ENCODE measurements at regions not wholly inside any gene's neighbourhood (a gene's known extent, or its start where the extent isn't known, plus 50 kb on each side); places are given as distances from the start of the nearest gene placed in this dataset.
"Not testable (repeated sequence)": the region's sequence is repeated elsewhere in the genome, so short reads cannot be mapped to it uniquely, and the experiment has no call there.

- H3K4me1 ChIP-seq (ENCODE audit: insufficient read depth, low read length), result no peaks in the 10 kb centered on the region
- no peaks in the 10 kb centered on the region for H3K9me3 ChIP-seq (ENCODE audit: insufficient read depth, low read depth, low read length)
- H3K27ac ChIP-seq (ENCODE audit: low read length), result no peak overlapping the region
- no peak overlapping the region for H3K4me3 ChIP-seq (ENCODE audit: low read length)
- no peaks in the 10 kb centered on the region for H3K36me3 ChIP-seq (ENCODE audit: insufficient read depth, low read depth, low read length)
- no peaks in the 10 kb centered on the region for H3K27me3 ChIP-seq (ENCODE audit: insufficient read depth, low read length)
- no peak overlapping the region for H3K9ac ChIP-seq (ENCODE audit: low read depth, low read length)
Observed at GRCh38 chr4:170202721-170203120, 113.0 kb upstream of the AADAT start.

- no peaks in the 10 kb centered on the region for H3K9me3 ChIP-seq (ENCODE audit: insufficient read depth, low read depth, low read length)
- H3K4me3 ChIP-seq (ENCODE audit: low read length), result no peak overlapping the region
- H3K27me3 ChIP-seq (ENCODE audit: insufficient read depth, low read length), result no peaks in the 10 kb centered on the region
- no peaks in the 10 kb centered on the region for H3K36me3 ChIP-seq (ENCODE audit: insufficient read depth, low read depth, low read length)
- H3K4me1 ChIP-seq (ENCODE audit: insufficient read depth, low read length), result no peaks in the 10 kb centered on the region
- H3K9ac ChIP-seq (ENCODE audit: low read depth, low read length), result no peak overlapping the region
- no peak overlapping the region for H3K27ac ChIP-seq (ENCODE audit: low read length)
Observed at GRCh38 chr4:170198747-170199146, 109.0 kb upstream of the AADAT start.

- H3K4me3 ChIP-seq (ENCODE audit: low read length); H3K9ac ChIP-seq (ENCODE audit: low read depth, low read length); H3K4me1 ChIP-seq (ENCODE audit: insufficient read depth, low read length); H3K36me3 ChIP-seq (ENCODE audit: insufficient read depth, low read depth, low read length); H3K9me3 ChIP-seq (ENCODE audit: insufficient read depth, low read depth, low read length); H3K27ac ChIP-seq (ENCODE audit: low read length); H3K27me3 ChIP-seq (ENCODE audit: insufficient read depth, low read length): not testable (repeated sequence)
Observed at GRCh38 chr4:170194794-170195193, 105.0 kb upstream of the AADAT start.

- Histone ChIP-seq H3K9me3 (ENCODE audit: insufficient read depth, low read depth, low read length) (no peaks in the 10 kb centered on the region), H3K4me3 (ENCODE audit: low read length) (no peak overlapping the region)
Observed at GRCh38 chr4:170193496-170193895, 103.7 kb upstream of the AADAT start.

GRCh38 chr4:170190265-170190664, 100.5 kb upstream of the AADAT start:
- no peaks in the 10 kb centered on the region for H3K9me3 ChIP-seq (ENCODE audit: insufficient read depth, low read depth, low read length)
- no peaks in the 10 kb centered on the region for H3K27me3 ChIP-seq (ENCODE audit: insufficient read depth, low read length)
- H3K27ac ChIP-seq (ENCODE audit: low read length), result no peak overlapping the region
- peaks cover 22% of the 10 kb centered on the region; the same call in 1 of the 2 replicates for H3K4me1 ChIP-seq (ENCODE audit: insufficient read depth, low read length)
- no peak overlapping the region for H3K4me3 ChIP-seq (ENCODE audit: low read length)
- H3K36me3 ChIP-seq (ENCODE audit: insufficient read depth, low read depth, low read length), result no peaks in the 10 kb centered on the region
- H3K9ac ChIP-seq (ENCODE audit: low read depth, low read length), result no peak overlapping the region

More at GRCh38 chr4:170193496-170193895, 103.7 kb upstream of the AADAT start:
- H3K36me3 ChIP-seq (ENCODE audit: insufficient read depth, low read depth, low read length), result no peaks in the 10 kb centered on the region
- no peaks in the 10 kb centered on the region for H3K27me3 ChIP-seq (ENCODE audit: insufficient read depth, low read length)
- no peaks in the 10 kb centered on the region for H3K4me1 ChIP-seq (ENCODE audit: insufficient read depth, low read length)
- no peak overlapping the region for H3K27ac ChIP-seq (ENCODE audit: low read length)
- H3K9ac ChIP-seq (ENCODE audit: low read depth, low read length), result no peak overlapping the region

- Histone ChIP-seq H3K9me3 (ENCODE audit: insufficient read depth, low read depth, low read length) (no peaks in the 10 kb centered on the region; the same call in 1 of the 2 replicates), H3K4me1 (ENCODE audit: insufficient read depth, low read length) (no peaks in the 10 kb centered on the region), H3K27me3 (ENCODE audit: insufficient read depth, low read length) (no peaks in the 10 kb centered on the region), H3K9ac (ENCODE audit: low read depth, low read length) (no peak overlapping the region), H3K27ac (ENCODE audit: low read length) (no peak overlapping the region), H3K36me3 (ENCODE audit: insufficient read depth, low read depth, low read length) (no peaks in the 10 kb centered on the region), H3K4me3 (ENCODE audit: low read length) (no peak overlapping the region)
Observed at GRCh38 chr4:170170861-170171260, 81.1 kb upstream of the AADAT start.

- no peaks in the 10 kb centered on the region for H3K27me3 ChIP-seq (ENCODE audit: insufficient read depth, low read length)
- no peak overlapping the region for H3K27ac ChIP-seq (ENCODE audit: low read length)
- no peaks in the 10 kb centered on the region; the same call in none of the 2 replicates for H3K9me3 ChIP-seq (ENCODE audit: insufficient read depth, low read depth, low read length)
- H3K9ac ChIP-seq (ENCODE audit: low read depth, low read length), result no peak overlapping the region
- no peaks in the 10 kb centered on the region for H3K4me1 ChIP-seq (ENCODE audit: insufficient read depth, low read length)
- H3K4me3 ChIP-seq (ENCODE audit: low read length), result no peak overlapping the region
- H3K36me3 ChIP-seq (ENCODE audit: insufficient read depth, low read depth, low read length), result no peaks in the 10 kb centered on the region
Observed at GRCh38 chr4:170169699-170170098, 79.9 kb upstream of the AADAT start.

GRCh38 chr4:170167678-170168077, 77.9 kb upstream of the AADAT start:
- H3K4me3 ChIP-seq (ENCODE audit: low read length), result no peak overlapping the region
- no peaks in the 10 kb centered on the region; the same call in none of the 2 replicates for H3K9me3 ChIP-seq (ENCODE audit: insufficient read depth, low read depth, low read length)
- no peak overlapping the region for H3K27ac ChIP-seq (ENCODE audit: low read length)
- H3K9ac ChIP-seq (ENCODE audit: low read depth, low read length), result no peak overlapping the region
- H3K4me1 ChIP-seq (ENCODE audit: insufficient read depth, low read length), result no peaks in the 10 kb centered on the region
- no peaks in the 10 kb centered on the region for H3K36me3 ChIP-seq (ENCODE audit: insufficient read depth, low read depth, low read length)
- no peaks in the 10 kb centered on the region for H3K27me3 ChIP-seq (ENCODE audit: insufficient read depth, low read length)

GRCh38 chr4:170166193-170166592, 76.4 kb upstream of the AADAT start:
- H3K9ac ChIP-seq (ENCODE audit: low read depth, low read length); H3K27me3 ChIP-seq (ENCODE audit: insufficient read depth, low read length); H3K36me3 ChIP-seq (ENCODE audit: insufficient read depth, low read depth, low read length); H3K9me3 ChIP-seq (ENCODE audit: insufficient read depth, low read depth, low read length); H3K4me1 ChIP-seq (ENCODE audit: insufficient read depth, low read length); H3K27ac ChIP-seq (ENCODE audit: low read length); H3K4me3 ChIP-seq (ENCODE audit: low read length): not testable (repeated sequence)

- H3K4me3 ChIP-seq (ENCODE audit: low read length), result no peak overlapping the region
- H3K36me3 ChIP-seq (ENCODE audit: insufficient read depth, low read depth, low read length), result no peaks in the 10 kb centered on the region
- no peak overlapping the region for H3K9ac ChIP-seq (ENCODE audit: low read depth, low read length)
- H3K4me1 ChIP-seq (ENCODE audit: insufficient read depth, low read length), result no peaks in the 10 kb centered on the region
- no peaks in the 10 kb centered on the region for H3K27me3 ChIP-seq (ENCODE audit: insufficient read depth, low read length)
- H3K27ac ChIP-seq (ENCODE audit: low read length), result no peak overlapping the region
- peaks cover 5% of the 10 kb centered on the region for H3K9me3 ChIP-seq (ENCODE audit: insufficient read depth, low read depth, low read length)
Observed at GRCh38 chr4:170162416-170162815, 72.7 kb upstream of the AADAT start.

- H3K36me3 ChIP-seq (ENCODE audit: insufficient read depth, low read depth, low read length), result no peaks in the 10 kb centered on the region
- no peak overlapping the region for H3K27ac ChIP-seq (ENCODE audit: low read length)
- H3K9me3 ChIP-seq (ENCODE audit: insufficient read depth, low read depth, low read length), result peaks cover 5% of the 10 kb centered on the region; the same call in 1 of the 2 replicates
- no peaks in the 10 kb centered on the region for H3K4me1 ChIP-seq (ENCODE audit: insufficient read depth, low read length)
- H3K4me3 ChIP-seq (ENCODE audit: low read length), result no peak overlapping the region
- H3K27me3 ChIP-seq (ENCODE audit: insufficient read depth, low read length), result no peaks in the 10 kb centered on the region
- no peak overlapping the region for H3K9ac ChIP-seq (ENCODE audit: low read depth, low read length)
Observed at GRCh38 chr4:170157670-170158069, 67.9 kb upstream of the AADAT start.

GRCh38 chr4:170145120-170145519, 55.4 kb upstream of the AADAT start:
- H3K27ac ChIP-seq (ENCODE audit: low read length), result no peak overlapping the region
- H3K27me3 ChIP-seq (ENCODE audit: insufficient read depth, low read length), result no peaks in the 10 kb centered on the region
- H3K36me3 ChIP-seq (ENCODE audit: insufficient read depth, low read depth, low read length), result no peaks in the 10 kb centered on the region
- no peak overlapping the region for H3K9ac ChIP-seq (ENCODE audit: low read depth, low read length)
- no peak overlapping the region for H3K4me3 ChIP-seq (ENCODE audit: low read length)
- no peaks in the 10 kb centered on the region for H3K4me1 ChIP-seq (ENCODE audit: insufficient read depth, low read length)
- H3K9me3 ChIP-seq (ENCODE audit: insufficient read depth, low read depth, low read length), result no peaks in the 10 kb centered on the region

GRCh38 chr4:170139764-170140163, 50.0 kb upstream of the AADAT start:
- Histone ChIP-seq H3K36me3 (ENCODE audit: insufficient read depth, low read depth, low read length) (no peaks in the 10 kb centered on the region), H3K4me3 (ENCODE audit: low read length) (no peak overlapping the region), H3K9ac (ENCODE audit: low read depth, low read length) (no peak overlapping the region), H3K9me3 (ENCODE audit: insufficient read depth, low read depth, low read length) (no peaks in the 10 kb centered on the region), H3K27me3 (ENCODE audit: insufficient read depth, low read length) (no peaks in the 10 kb centered on the region), H3K4me1 (ENCODE audit: insufficient read depth, low read length) (no peaks in the 10 kb centered on the region), H3K27ac (ENCODE audit: low read length) (no peak overlapping the region)

All from iPS-20b (cell line).